ENCODE measurements at regions not wholly inside any gene's neighbourhood (a gene's known extent, or its start where the extent isn't known, plus 50 kb on each side); places are given as distances from the start of the nearest gene placed in this dataset.
A peak's percentile ranks its signal among the peaks of the same experiment; 100 is the strongest.
"Not testable (repeated sequence)": the region's sequence is repeated elsewhere in the genome, so short reads cannot be mapped to it uniquely, and the experiment has no call there.

DNA sequence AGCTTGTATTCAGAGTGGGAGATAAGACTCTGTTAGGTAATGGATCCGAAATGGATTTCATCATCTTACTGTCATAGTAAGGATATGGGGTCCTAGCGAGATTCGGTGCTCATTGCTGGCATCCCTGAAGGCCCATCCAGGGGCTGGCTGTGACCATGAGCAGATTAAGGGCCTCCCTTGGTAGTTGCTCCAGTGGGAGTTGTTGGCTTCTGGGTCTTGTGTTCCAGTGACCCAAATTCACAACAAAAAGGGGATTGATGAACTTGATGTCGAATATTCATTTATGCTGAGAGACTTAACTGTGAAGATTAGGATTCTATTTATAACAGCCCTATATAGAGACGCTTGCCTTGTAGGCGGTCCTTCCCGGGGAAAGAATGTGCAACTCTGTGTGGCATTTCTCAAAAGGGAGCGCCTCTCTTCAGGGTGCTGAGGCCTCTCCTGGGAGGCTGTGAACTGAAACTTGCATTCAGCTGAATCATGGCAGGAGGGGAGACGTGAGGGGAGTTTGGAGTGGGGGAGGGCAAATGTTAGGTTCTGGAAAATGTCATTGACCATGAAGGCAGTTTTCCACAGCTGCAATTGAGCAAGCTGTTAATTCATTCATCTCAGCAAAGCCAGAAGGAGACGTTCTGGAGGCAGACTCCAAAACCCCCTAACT is 233.1 kb upstream of the FZD8 start:
- DNase-seq: no peak

DNA sequence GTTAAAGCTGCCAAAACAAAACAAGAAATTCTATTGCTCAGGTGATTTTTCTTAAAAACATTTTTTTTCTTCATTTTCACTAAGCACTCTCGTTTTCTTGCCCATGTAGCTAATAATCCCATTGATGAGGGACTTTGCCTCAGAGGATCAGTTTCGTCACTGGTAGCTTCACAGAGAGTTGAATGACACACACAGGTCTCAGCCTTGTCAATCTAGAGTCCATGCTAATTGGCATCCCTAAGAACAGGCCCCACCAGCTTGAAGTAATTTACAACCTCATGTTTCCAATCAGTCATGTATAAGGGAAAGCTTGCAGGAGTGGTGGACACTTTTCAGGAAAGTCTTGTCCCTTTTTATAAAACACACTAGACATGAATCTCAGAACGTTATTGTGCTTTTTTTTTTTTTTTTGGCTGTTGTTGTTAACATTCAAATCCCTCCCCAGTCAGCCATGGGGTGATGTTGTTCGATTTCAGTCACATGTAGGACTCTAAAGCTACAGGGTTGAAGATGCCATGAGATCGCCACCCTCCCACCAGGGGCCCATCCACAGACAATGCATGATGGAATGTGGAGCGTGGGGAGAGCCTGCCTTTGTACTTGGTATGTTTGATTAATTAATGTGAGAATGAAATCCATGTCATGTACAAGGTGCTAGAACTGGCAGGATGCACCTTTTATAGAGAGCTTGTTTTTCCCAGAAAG is 232.4 kb upstream of the FZD8 start:
- no peak for DNase-seq

DNA sequence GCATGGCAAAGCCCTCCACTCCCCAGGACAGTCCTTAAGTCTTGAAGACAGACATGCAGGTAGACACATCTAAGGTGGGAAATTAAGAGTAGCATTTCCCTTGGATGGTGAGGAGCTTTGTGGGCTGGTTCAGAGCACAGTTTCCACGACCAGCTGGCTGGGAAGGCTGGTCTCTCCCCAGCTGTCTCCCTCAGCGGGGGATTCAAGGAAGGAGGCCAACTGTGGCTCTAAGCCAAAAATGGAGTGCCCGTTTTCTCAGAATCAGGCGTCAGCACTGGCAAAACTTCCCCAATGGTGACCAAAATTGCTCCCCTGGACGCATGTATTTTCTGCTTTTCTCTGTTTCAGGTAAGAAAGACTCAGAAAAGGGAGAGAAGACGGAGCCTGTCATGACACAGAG is 230.6 kb upstream of the FZD8 start:
- peak; percentile 23 for DNase-seq

DNA sequence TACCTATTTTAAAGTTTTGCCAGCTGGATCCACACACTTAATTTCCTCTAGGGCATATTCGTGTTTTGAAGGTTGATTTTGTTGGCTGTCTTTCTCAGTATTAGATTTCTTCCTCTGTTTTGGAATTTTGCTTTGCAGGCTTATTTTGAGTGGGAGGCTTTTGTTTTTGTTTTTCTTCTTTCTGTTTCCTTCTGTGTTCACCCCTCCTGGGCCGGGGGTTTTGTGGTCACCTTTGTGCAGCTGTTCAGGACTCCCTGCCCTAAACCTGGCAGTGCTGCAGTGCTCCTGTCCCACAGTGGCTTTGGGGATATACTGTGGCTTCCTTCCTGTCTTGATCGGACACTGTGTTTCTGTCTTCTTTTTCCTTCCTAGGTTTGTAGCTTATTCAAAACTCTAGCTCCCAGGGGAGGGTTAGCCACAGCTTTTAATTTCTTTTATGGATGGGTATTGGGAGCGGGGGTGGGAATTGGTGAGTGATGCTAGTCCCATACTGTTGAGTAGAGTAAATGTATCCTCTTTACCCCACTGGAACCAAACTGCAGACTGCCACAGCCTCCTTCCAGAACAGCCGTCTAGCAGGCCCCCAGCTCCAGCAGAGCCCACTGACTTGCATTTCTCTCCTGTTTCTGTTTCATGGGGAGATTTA is 228.7 kb upstream of the FZD8 start:
- no peak for DNase-seq

DNA sequence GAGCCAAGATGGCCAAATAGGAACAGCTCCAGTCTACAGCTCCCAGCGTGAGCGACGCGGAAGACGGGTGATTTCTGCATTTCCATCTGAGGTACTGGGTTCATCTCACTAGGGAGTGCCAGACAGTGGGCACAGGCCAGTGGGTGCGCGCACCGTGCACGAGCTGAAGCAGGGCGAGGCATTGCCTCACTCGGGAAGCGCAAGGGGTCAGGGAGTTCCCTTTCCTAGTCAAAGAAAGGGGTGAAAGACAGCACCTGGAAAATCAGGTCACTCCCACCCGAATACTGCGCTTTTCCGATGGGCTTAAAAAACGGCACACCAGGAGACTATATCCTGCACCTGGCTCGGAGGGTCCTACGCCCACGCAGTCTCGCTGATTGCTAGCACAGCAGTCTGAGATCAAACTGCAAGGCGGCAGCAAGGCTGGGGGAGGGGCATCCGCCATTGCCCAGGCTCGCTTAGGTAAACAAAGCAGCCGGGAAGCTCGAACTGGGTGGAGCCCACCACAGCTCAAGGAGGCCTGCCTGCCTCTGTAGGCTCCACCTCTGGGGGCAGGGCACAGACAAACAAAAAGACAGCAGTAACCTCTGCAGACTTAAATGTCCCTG is 216.7 kb upstream of the FZD8 start:
- DNase-seq: not testable (repeated sequence)

DNA sequence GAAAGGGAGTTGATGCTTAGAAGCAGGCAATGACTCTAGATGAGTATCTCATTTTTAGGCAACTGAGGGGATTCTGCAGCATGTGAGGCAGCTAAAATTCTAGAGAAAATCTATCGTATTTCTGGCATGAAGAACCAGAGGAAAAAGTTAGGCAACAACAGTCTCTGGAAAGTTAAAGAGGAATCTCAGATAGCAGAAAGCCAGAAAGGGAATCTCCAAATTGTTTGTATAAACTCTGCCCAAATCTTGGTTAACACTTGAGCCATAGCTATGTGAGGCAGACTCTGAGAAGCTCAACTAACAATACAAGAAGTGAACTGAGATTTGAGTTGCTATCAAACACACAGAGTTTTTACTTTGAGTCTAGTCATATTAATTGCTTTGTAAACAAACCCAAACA is 215.8 kb upstream of the FZD8 start:
- DNase-seq: no peak

DNA sequence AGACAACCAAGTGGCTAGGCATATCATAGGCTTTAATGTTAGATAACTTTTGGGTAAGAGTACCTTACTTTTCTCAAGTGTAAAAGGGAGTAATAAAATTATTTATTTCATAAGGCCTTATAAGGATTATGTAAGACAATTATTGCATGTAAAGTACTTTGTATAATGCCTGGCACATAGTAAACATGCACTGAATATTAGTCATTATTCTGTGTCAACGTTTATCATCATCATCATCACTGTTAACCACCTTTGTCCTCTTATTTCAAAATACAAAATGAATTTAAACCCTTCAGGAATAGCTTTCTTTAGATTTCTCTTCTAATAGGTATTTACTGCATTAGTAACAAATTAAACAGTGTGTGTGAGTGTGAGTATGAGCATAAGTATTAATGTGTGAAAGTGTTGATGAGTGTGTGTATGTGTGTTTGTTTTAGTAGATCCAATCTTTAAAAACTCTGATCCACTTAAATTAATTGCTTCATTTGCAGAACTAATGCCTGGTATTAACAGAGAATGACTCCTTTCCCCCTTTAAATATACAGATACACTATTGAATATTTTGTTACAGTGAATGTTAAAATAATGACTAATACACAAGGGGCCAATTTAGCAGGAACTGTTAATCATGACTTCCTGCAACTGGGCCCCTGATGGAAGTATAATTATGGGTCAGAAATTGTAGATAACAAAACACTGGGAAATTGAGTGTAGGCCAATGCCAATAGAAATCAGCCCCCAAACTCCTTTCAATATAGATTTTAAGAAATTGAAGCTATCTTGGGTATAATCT is 213.3 kb upstream of the FZD8 start:
- DNase-seq: no peak

DNA sequence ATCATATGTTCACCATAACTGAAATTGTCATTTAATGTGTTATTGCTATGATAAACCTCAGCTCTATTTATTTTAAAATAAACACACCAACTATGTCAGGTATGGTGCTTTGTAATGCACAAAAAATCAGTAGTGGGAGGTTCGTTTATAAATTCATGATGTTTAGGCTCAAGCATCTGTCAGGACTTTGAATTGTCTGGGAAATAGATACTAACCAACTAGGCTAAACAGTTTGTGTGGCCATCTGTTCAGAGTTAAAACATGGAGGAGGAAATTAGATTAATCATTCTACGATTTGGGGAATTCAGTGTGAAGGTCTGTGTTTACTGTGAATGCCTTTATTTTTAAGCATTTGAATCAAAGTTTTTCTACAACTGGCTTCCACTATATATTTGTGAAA is 212.6 kb upstream of the FZD8 start:
- peak; percentile 60 for DNase-seq

DNA sequence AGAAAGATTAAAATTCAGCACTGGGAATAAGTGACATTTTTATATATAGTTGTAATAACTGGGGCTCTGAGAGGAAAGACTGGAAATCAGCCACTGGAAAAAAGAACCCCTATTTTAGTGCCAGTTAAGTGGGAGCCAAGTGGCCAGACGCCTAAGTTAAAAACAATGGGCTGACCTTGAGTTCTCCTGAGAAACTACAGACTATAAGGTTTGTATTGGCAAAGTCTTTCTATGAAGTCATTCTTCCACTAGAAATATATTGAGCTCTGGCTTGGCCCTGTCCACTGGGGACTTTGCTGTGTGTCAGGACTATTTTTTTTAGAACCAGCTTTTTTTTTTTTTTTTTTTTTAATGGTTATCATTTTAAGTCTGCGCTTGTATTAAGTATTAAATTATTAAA is 210.6 kb upstream of the FZD8 start:
- no peak for DNase-seq

DNA sequence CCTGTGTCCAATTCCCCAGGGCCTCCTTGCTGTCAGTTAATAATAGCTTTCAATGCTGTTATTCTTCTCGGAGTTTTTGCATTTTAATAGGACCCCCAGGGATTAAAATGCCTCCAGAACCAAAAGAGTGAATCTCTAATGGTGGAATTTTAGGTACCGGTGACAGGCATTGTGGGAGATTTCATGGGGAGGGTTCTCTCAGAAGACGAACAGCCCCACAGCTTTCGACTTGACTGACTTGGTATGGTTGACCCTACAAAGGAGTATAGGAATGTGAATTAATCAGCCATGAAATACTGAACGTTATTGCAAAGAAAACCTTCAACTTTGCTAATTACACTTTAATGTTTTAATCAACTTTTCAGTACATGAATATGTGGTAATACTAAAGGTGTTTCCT is 206.3 kb upstream of the FZD8 start:
- DNase-seq: no peak

DNA sequence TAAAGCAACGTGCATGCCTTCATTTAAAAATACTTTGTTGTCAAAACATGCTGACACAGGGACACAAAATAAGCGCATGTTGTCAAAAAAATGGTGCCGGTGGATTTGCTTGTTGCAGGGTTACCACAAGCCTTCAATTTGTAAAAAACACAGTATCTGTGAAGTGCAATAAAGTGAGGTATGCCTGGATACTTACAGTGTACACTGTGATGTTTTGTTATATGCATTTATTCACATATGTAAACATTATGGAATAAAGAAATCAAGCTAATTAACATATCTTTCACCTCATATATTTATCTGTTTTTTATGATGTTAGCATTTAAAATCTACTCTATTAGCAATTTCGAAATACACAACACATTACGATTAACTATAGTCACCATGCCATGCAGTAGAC is 202.6 kb upstream of the FZD8 start:
- DNase-seq: no peak

DNA sequence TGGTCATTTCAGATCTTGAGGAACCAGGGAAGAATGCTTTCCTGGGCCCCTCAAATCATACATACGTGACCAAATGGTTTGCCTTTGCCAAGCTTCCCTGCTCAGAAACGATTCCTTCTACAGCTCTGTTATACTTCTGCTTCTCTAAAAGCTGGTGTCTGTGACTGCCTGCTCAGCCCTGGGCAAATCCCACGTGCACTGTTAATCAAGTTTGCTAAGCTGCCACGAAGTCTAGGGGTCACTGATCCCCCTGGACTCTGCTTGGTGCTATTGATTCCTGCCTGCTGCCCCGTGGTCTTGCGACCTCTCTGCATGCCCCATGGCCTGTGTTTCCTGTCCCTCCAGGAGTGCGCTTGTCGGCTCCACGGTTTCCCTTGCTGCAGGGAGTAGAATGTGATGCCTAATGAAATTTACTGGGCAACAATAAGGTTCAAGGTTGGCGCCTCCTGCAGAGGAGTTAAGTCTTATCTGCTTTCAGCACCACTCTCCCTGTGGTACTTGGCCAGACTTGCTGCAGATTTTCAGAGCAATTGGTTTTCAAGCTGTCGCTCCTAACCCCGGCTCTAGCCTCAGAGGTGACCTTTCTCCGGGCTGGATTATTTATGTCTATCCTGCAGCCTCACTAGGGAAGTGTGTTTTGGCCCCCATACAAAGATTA is 201.6 kb upstream of the FZD8 start:
- DNase-seq: no peak

DNA sequence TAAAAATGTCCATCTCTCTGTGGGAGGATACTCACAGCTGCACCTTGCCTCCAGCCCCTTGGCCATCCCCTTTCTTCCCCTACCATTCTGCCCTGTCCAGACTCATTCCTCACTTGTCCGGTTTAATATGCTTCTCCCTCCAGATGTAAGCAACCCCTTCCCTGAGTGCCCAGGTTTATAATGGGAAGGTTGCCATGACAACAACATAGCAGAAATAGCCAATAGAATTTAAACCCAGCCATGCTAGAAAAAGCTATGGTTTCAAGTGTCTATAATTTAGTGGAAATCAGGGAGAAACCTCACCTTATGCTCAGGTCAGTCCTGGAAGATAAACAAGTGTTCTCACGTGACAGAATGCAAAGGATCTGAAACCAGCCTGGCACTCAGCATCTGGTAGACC is 196.0 kb upstream of the FZD8 start:
- no peak for DNase-seq

DNA sequence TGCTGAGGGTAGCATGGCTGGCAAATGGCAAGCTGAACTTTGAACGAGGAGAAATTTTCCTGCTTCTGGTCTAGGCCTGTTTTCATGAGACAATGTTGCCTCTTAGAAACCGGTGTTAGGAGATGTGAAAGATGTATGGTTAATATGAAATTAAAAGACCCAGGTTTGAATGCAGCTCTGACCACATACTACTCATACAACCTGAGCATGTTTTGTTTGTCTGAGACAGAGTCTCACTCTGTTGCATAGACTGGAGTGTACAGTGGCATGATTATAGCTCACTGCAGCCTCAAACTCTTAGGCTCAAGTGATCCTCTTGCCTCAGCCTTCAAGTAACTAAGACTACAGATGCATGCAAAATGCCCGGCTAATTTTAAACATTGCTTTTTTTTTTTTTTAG is 193.4 kb upstream of the FZD8 start:
- no peak for DNase-seq

DNA sequence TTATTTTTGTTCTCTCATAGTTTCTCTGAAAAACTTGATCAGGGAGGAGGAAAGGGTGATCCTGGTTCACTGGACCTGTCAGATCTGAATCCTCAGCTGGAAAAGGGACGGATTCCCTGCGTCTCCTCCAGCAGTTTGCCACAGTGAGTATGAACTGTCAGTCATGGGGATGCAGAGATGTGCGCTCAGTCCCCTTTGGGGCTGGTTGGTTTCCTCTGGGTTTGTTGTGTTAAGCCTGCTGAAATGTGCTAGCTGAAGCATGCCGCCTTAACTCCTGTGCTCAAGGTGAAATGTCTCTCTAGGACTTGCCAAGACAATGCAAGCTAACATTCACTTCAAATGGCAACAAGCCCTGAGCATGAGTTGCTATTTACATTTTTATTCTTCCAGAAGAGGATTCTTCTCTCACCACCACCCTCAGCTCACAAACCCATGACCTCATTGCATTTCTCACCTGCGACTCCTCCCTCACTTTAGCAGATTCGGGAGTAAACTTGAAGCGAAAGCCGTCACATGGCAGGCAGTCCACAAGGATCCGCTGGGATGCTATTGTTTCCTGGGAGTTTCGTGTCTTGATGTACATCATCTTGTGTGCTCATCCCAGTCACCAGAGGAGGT is 192.9 kb upstream of the FZD8 start:
- no peak for DNase-seq

DNA sequence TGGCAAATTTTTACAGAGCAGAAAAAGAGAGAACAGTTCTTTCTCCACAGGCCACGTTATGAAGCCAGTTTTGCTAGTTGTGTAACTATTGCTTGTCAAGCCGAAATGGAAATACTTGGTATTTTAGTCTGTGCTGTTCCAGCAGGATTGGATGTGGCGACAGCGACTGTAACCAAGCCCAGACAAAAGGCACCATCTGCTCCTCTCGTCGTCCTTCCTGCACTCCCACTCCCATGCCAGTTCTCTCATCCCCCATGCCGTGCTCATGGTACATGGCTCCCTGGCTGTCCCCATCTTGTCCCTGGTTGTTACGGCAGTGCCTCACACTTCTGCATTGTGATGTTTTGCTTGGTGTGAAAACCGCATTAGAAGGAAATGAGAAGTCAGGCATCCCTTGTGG is 185.7 kb upstream of the FZD8 start:
- no peak for DNase-seq

DNA sequence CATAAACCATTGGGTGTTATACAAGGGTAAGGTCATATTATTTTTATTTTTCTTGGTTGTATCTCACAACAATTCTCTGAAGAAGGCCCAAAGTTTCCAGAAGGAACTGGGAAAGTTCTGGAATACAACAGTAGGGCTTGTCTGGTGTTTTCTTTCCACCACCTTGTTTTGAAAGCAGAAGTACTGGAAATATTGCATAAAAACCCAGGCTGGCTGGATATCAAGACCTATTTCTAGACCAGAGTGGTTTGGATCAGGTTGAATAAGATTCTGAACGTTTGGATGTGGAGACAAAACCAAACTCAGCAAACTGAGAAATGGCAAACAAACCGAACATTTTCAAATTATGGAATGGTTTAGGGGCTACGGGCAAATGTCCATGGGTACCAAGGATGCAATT is 182.6 kb upstream of the FZD8 start:
- no peak for DNase-seq

DNA sequence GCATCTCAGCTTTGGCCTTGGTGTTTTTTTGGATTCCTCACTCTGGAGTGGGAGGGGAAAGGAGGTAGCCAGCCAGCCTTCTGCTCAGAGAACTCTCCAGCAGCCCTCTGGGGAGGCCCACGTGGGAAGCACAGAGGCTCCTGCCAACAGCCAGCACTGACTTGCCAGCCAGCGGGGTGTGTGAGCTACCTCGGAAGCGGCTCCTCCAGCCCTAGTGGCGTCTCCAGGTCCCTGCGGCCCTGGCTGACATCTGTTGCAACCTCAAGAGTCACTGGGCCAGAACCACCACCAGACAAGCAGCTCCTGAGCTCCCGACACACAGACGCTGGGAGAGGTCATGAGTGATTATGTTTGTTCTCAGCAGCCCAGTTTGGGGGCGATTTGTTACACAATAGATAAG is 180.2 kb upstream of the FZD8 start:
- DNase-seq: peak; percentile 90

DNA sequence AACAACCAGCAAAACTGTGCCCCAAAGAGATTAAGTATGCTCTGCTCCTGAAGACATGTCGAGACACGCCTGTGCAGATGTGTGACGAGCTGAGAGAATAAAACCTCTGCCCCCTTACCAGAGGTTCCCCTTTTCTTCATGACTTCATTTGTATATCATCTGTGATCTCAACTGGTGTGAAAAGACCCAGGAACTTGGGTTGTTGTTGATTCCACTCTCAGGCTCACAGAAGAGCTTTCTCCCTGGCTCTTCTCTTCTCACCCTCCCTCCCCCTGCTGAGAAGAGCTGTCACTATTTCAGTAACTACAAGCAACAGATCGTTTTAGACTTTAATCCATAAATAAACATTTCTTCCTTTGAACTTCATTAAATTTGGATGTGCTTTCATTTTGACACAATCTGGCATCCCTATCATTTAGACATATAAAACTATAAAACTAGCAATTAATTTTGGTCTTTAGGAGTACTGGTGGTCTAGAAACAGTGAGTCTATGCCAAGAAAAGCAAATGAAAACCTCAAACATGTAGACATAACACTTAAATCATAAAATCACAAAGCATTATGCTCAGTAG is 179.3 kb upstream of the FZD8 start:
- DNase-seq: peak; percentile 46

DNA sequence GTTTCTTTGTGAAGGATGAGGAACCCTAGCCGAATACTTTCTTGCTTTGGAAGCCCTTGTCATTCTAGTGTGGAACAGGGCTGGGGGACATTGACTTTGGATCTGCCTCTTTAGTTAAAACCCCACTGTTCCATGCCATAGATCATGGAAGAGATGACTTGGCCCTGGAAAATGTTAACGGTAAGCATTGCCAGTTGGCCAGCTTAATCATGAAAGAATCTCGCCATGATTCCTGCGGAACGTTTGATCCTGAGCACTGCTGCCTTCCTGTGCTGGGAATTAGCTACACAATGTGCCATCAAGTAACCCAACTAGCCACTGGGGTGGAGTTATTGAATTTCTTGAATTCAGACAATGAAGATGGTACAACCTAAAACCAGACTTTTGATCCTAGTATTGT is 177.6 kb upstream of the FZD8 start:
- no peak for DNase-seq

DNA sequence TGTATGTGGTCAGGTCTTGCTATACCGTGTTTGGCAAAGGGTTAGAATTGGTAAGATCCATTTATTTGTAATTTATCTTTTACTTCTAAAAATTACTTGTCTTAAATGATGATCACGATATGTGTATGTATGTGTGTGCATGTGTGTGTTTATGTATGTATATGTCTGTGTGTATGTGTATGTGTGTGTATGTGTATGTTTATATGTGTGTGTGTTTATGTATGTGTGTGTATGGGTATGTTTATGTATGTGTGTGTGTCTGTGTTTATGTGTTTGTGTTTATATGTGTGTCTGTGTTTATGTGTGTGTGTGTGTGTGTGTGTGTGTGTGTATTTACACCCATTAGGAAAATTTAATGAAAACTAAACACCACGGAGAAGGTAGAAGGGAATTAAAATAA is 176.9 kb upstream of the FZD8 start:
- no peak for DNase-seq

DNA sequence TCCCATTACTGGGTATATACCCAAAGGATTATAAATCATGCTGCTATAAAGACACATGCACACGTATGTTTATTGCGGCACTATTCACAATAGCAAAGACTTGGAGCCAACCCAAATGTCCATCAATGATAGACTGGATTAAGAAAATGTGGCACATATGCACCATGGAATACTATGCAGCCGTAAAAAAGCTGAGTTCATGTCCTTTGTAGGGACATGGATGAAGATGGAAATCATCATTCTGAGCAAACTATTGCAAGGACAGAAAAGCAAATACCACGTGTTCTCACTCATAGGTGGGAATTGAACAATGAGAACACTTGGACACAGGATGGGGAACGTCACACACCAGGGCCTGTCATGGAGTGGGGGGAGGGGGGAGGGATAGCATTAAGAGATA is 175.0 kb upstream of the FZD8 start:
- DNase-seq: not testable (repeated sequence)

Measured in DMS 273 treated with DMSO at 0.1 percent for 48 hours (cell line).